Endothelial cell (in vitro differentiated cells): ENCODE measurements at regions not wholly inside any gene's neighbourhood (a gene's known extent, or its start where the extent isn't known, plus 50 kb on each side); places are given as distances from the start of the nearest gene placed in this dataset.

Source experiments
- DNase-seq: peaks from one replicate; pipeline ENCODE4 v3.0.0; 2021; ENCODE audit warnings: low spot score
- H3K27ac Mint-ChIP-seq: one replicate; pipeline ENCODE4 v1.8.0; 2021; ENCODE audit warnings: mixed read lengths, inconsistent platforms; ENCODE audit not compliant: unreplicated experiment
- H3K27me3 Mint-ChIP-seq: one replicate; pipeline ENCODE4 v1.8.0; 2021; ENCODE audit warnings: mild to moderate bottlenecking, moderate library complexity, mixed read lengths, inconsistent platforms; ENCODE audit not compliant: unreplicated experiment
- H3K36me3 Mint-ChIP-seq: one replicate; pipeline ENCODE4 v1.8.0; 2021; ENCODE audit warnings: mild to moderate bottlenecking, low read depth, mixed read lengths, inconsistent platforms; ENCODE audit not compliant: unreplicated experiment
- H3K4me1 Mint-ChIP-seq: one replicate; pipeline ENCODE4 v1.8.0; 2021; ENCODE audit warnings: mild to moderate bottlenecking, mixed read lengths, inconsistent platforms; ENCODE audit not compliant: unreplicated experiment
- H3K4me3 Mint-ChIP-seq: one replicate; pipeline ENCODE4 v1.8.0; 2021; ENCODE audit warnings: mild to moderate bottlenecking, mixed read lengths, inconsistent platforms; ENCODE audit not compliant: unreplicated experiment
- H3K9me3 Mint-ChIP-seq: one replicate; pipeline ENCODE4 v1.8.0; 2021; ENCODE audit warnings: mixed read lengths, inconsistent platforms; ENCODE audit not compliant: unreplicated experiment
- CTCF ChIP-seq: fragments of 200-600 bp; sonication (generic); IDR thresholded peaks from one replicate; pipeline ENCODE4 v1.5.0; 2021; ENCODE audit warnings: antibody characterized with exemption; ENCODE audit not compliant: unreplicated experiment

DNA sequence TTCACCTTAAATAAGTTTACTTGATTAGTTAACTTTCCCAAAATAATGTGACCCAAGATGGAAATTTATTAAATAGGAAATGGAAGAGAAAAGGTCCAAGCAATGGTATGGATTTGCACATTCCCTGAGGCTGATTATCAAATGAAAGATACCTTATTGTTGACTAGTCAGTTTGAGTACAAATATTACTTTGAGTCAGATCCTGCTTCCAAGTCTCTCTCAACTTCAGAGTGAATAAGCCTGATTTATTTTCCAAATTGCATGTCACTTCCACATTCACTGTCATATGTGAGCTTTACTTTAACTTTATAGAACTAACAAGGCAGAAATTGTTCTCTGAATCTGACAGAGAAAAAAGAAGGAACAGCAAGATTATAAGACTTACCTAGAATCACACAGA is 520.8 kb downstream of the RAB28 start:
- Mint-ChIP-seq H3K27ac (no peak overlapping the region), H3K4me1 (no peaks in the 10 kb centered on the region), H3K9me3 (no peaks in the 10 kb centered on the region), H3K36me3 (no peaks in the 10 kb centered on the region), H3K27me3 (no peaks in the 10 kb centered on the region), H3K4me3 (no peak overlapping the region)
- DNase-seq: no peak
- TF ChIP-seq CTCF: no peak

DNA sequence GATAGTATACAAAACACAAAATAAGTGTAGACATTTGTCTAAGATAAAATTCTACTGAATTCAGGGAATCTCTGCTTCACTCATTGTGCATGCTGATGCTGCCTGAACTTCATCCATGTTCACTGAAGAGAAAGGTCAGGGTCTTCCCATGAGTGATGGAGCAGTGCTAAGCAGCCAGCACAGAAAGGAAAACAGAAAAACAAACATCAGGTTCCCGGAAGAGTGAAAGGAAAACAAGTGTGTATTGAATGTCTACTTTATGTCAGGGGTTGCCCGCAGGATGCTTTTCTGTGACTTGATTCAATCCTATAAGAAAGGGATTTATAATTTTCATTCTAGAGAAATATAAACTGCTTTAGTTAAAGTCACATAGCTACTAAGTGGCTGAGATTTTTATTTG is 522.4 kb downstream of the RAB28 start:
- H3K4me3 Mint-ChIP-seq: no peak overlapping the region
- H3K9me3 Mint-ChIP-seq: no peaks in the 10 kb centered on the region
- H3K27me3 Mint-ChIP-seq: no peaks in the 10 kb centered on the region
- no peak for TF ChIP-seq CTCF
- no peaks in the 10 kb centered on the region for H3K4me1 Mint-ChIP-seq
- no peak overlapping the region for H3K27ac Mint-ChIP-seq
- no peak for DNase-seq
- no peaks in the 10 kb centered on the region for H3K36me3 Mint-ChIP-seq

- no peak for DNase-seq
- H3K27me3 Mint-ChIP-seq: no peaks in the 10 kb centered on the region
- no peaks in the 10 kb centered on the region for H3K4me1 Mint-ChIP-seq
- no peak overlapping the region for H3K27ac Mint-ChIP-seq
- H3K4me3 Mint-ChIP-seq: no peak overlapping the region
- no peaks in the 10 kb centered on the region for H3K36me3 Mint-ChIP-seq
- H3K9me3 Mint-ChIP-seq: no peaks in the 10 kb centered on the region
- TF ChIP-seq CTCF: no peak
Observed at GRCh38 chr4:12958436-12958835, 525.7 kb downstream of the RAB28 start.

GRCh38 chr4:12957108-12957507 is 527.0 kb downstream of the RAB28 start:
- Mint-ChIP-seq H3K4me3 (no peak overlapping the region), H3K27ac (no peak overlapping the region), H3K36me3 (no peaks in the 10 kb centered on the region), H3K9me3 (no peaks in the 10 kb centered on the region), H3K4me1 (no peaks in the 10 kb centered on the region), H3K27me3 (no peaks in the 10 kb centered on the region)
- no peak for DNase-seq
- TF ChIP-seq CTCF: no peak

GRCh38 chr4:12956026-12956425 is 528.1 kb downstream of the RAB28 start:
- no peaks in the 10 kb centered on the region for H3K9me3 Mint-ChIP-seq
- no peaks in the 10 kb centered on the region for H3K4me1 Mint-ChIP-seq
- H3K36me3 Mint-ChIP-seq: no peaks in the 10 kb centered on the region
- DNase-seq: no peak
- TF ChIP-seq CTCF: no peak
- no peak overlapping the region for H3K27ac Mint-ChIP-seq
- no peak overlapping the region for H3K4me3 Mint-ChIP-seq
- no peaks in the 10 kb centered on the region for H3K27me3 Mint-ChIP-seq
